Breast epithelium (tissue), 3 donors: ENCODE measurements at regions not wholly inside any gene's neighbourhood (a gene's known extent, or its start where the extent isn't known, plus 50 kb on each side); places are given as distances from the start of the nearest gene placed in this dataset.

Experiments used
- CTCF ChIP-seq, 3 donors: fragments of 450-650 bp; IDR thresholded peaks; one replicate each; pipeline ENCODE4 v1.5.1; 2016 to 2017; ENCODE audit warnings: antibody characterized with exemption in 3 of 3, mild to moderate bottlenecking in 3 of 3, moderate library complexity in 3 of 3
- POLR2A ChIP-seq: fragments of 450-650 bp; IDR thresholded peaks from one replicate; pipeline ENCODE4 v1.6.1; 2016; ENCODE audit warnings: antibody characterized with exemption, mild to moderate bottlenecking, moderate library complexity
- POLR2AphosphoS5 ChIP-seq, 3 donors: sonication (generic); formaldehyde crosslinking; IDR thresholded peaks; one replicate each; pipeline ENCODE4 v1.6.1; 2017; ENCODE audit warnings: antibody characterized with exemption in 3 of 3

GRCh38 chr12:71036526-71036925 is 116.0 kb upstream of the PTPRR start:
- TF ChIP-seq CTCF (IDR thresholded peaks at IDR 0.05) (no peak), POLR2AphosphoS5 (IDR thresholded peaks at IDR 0.05) (no peak), POLR2A (no peak)
